PC-9 (cell line): ENCODE measurements at regions not wholly inside any gene's neighbourhood (a gene's known extent, or its start where the extent isn't known, plus 50 kb on each side); places are given as distances from the start of the nearest gene placed in this dataset.
"Not testable (repeated sequence)": the region's sequence is repeated elsewhere in the genome, so short reads cannot be mapped to it uniquely, and the experiment has no call there.

Experiments used
- BruUV-seq: library from RNA; stranded (reverse); fragments of 400-500 nt; replicated peaks from 2 replicates; lab custom pipeline; 2021; lab: Mats Ljungman, UMichigan
- CTCF ChIA-PET: fragments of 300-600 bp; sonication (Branson Sonifier 250); formaldehyde crosslinking; loops from one replicate; lab custom pipeline; 2022; ENCODE audit warnings: antibody characterized with exemption; lab: Charles Lee
- POLR2A ChIA-PET: fragments of 300-600 bp; sonication (Branson Sonifier 250); formaldehyde crosslinking; loops from one replicate; lab custom pipeline; 2022; ENCODE audit warnings: antibody characterized with exemption; ENCODE audit not compliant: unreplicated experiment; lab: Charles Lee
- DNase-seq, 2 experiments: peaks; one replicate each; pipeline versions ENCODE4 v3.0.0 to v3.0.0-alpha.2; 2015 to 2022; ENCODE audit warnings: mixed read lengths in 1 of 2
- H2AFZ ChIP-seq: fragments of 200-600 bp; sonication (generic); 2 replicates; pipeline ENCODE4 v1.8.1; 2017; ENCODE audit warnings: antibody characterized with exemption
- H3F3A ChIP-seq: fragments of 200-600 bp; sonication (generic); 2 replicates; pipeline ENCODE4 v1.8.1; 2017; ENCODE audit warnings: antibody characterized with exemption, mild to moderate bottlenecking, low read depth; ENCODE audit not compliant: insufficient read depth
- H3K27ac ChIP-seq: fragments of 200-600 bp; sonication (generic); 2 replicates; pipeline ENCODE4 v1.6.1; 2016; ENCODE audit warnings: mixed run types
- H3K27me3 ChIP-seq: fragments of 200-600 bp; sonication (generic); 2 replicates; pipeline ENCODE4 v1.6.1; 2016; ENCODE audit warnings: low read depth, mixed run types; ENCODE audit not compliant: insufficient read depth
- H3K36me3 ChIP-seq: fragments of 200-600 bp; sonication (generic); 2 replicates; pipeline ENCODE4 v1.6.1; 2016; ENCODE audit warnings: low read depth, mixed run types
- H3K4me1 ChIP-seq: fragments of 200-600 bp; sonication (generic); replicated peaks from 2 replicates; pipeline ENCODE4 v1.6.1; 2016; ENCODE audit warnings: mixed run types; ENCODE audit not compliant: insufficient read depth
- H3K4me2 ChIP-seq: fragments of 200-600 bp; sonication (generic); 2 replicates; pipeline ENCODE4 v1.6.1; 2017; ENCODE audit warnings: mixed run types
- H3K4me3 ChIP-seq: fragments of 200-600 bp; sonication (generic); 2 replicates; pipeline ENCODE4 v1.6.1; 2016; ENCODE audit warnings: mixed run types
- H3K79me2 ChIP-seq: fragments of 200-600 bp; sonication (generic); 2 replicates; pipeline ENCODE4 v1.6.1; 2017; ENCODE audit warnings: low read depth, mixed run types
- H3K9me2 ChIP-seq: fragments of 200-600 bp; sonication (generic); 2 replicates; pipeline ENCODE4 v1.8.1; 2017; ENCODE audit warnings: mild to moderate bottlenecking; ENCODE audit not compliant: insufficient read depth
- H3K9me3 ChIP-seq: fragments of 200-600 bp; sonication (generic); 2 replicates; pipeline ENCODE4 v1.8.1; 2016; ENCODE audit warnings: low read depth; ENCODE audit not compliant: insufficient read depth
- H4K20me1 ChIP-seq: fragments of 200-600 bp; sonication (generic); 2 replicates; pipeline ENCODE4 v1.8.1; 2017; ENCODE audit not compliant: insufficient read depth
- CTCF ChIP-seq: fragments of 200-600 bp; sonication (generic); conservative IDR thresholded peaks from 2 replicates; pipeline ENCODE4 v1.6.1; 2017; ENCODE audit warnings: mixed run types, antibody characterized with exemption, mild to moderate bottlenecking, moderate library complexity
- EZH2 ChIP-seq: fragments of 200-600 bp; sonication (generic); IDR thresholded peaks from 2 replicates; pipeline ENCODE4 v1.8.0; 2017; ENCODE audit warnings: antibody characterized with exemption, low read depth
- intact Hi-C: fragments of 100-400 bp; cut with micrococcal nuclease; formaldehyde crosslinking; loops from one replicate; pipeline ENCODE4 v1.10.0; 2022; ENCODE audit not compliant: unreplicated experiment

DNA sequence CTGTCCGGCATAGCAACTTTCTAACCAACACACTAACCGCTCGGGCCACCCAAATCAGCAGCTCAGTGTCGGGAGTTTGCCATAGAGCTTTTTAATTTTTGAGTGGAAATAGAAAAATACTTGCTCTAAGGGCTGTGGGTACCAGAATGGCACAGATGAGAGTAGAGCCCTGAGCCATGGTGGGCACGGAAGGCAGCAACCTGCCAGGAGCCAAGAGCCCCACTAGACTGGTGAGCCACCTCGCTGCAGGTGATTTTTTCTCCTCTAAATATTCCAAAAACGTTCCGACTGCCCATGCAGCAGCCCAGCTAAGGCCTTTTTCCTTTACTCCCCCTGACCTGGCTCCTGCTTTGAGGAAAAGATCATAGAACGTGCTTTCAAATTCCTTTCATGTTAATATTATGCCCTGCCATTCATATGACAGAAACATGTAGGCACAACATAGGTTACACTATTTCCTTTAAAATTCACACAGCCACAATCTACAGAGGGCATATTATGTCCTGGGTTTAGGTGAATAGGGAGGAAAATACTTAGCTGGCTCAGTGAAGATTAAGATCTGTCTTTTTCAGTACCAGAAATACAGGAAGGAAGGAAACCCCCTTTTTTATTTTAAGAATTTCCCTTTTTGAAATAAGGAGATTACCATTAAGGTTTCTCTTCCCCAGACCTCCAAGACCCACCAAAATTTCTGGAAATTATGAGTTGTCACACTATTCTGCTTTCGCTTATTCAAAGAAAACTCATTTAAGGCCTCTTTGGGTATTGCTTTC lies 81.0 kb upstream of the ATP12A start:
- H3K9me2 ChIP-seq, H3F3A ChIP-seq, H3K9me3 ChIP-seq, H3K4me1 ChIP-seq, H3K4me2 ChIP-seq, H3K27me3 ChIP-seq, H3K4me3 ChIP-seq, CTCF ChIA-PET, POLR2A ChIA-PET, BruUV-seq, H2AFZ ChIP-seq, H3K36me3 ChIP-seq, H4K20me1 ChIP-seq, DNase-seq, H3K27ac ChIP-seq, H3K79me2 ChIP-seq: not testable (repeated sequence)
- intact Hi-C loops: loop anchor here (5.0 kb wide), 1 partner anchor 353 kb away; no protein-coding TSS in a partner anchor

- no peak overlapping the region for H3K4me3 ChIP-seq
- no peaks in the 10 kb centered on the region for H3K27me3 ChIP-seq
- no peaks in the 10 kb centered on the region for H3K36me3 ChIP-seq
- H2AFZ ChIP-seq: peak overlapping the region; percentile 31
- ChIA-PET CTCF (interaction anchor here (0.6 to 1.0 kb wide), 4 partner anchors 122 to 389 kb away, joined by 3 to 34 read pairs (median 3); no protein-coding TSS in a partner anchor), POLR2A (no interaction called here)
- H3F3A ChIP-seq: no peaks in the 10 kb centered on the region
- no peaks in the 10 kb centered on the region for H3K79me2 ChIP-seq
- H3K9me2 ChIP-seq: no peaks in the 10 kb centered on the region
- no peaks in the 10 kb centered on the region for H3K9me3 ChIP-seq
- intact Hi-C loops: loop anchor here (1.0 to 5.0 kb wide), 2 partner anchors 65 to 121 kb away; no protein-coding TSS in a partner anchor
- H3K4me1 ChIP-seq: no peaks in the 10 kb centered on the region
- peak; percentile 12 to 65 for DNase-seq
- BruUV-seq: no TSS peak
- H4K20me1 ChIP-seq: no peaks in the 10 kb centered on the region
- no peak overlapping the region for H3K27ac ChIP-seq
- H3K4me2 ChIP-seq: 0 out of 2 replicates have a peak overlapping the region, but pooled peaks have one; percentile 21
- TF ChIP-seq EZH2 (no peak), CTCF (peak; percentile 68)
Observed at GRCh38 chr13:24605923-24606372, 74.3 kb upstream of the ATP12A start.

- intact Hi-C loops: loop anchor here (1.0 to 5.0 kb wide), 2 partner anchors 65 to 121 kb away; no protein-coding TSS in a partner anchor
- POLR2A ChIA-PET: no interaction called here
Observed at GRCh38 chr13:24606486-24607170, 73.6 kb upstream of the ATP12A start.

More at GRCh38 chr13:24606486-24607170, 73.6 kb upstream of the ATP12A start:
- no TSS peak for BruUV-seq
- no peak for DNase-seq
- no peak overlapping the region for H3K27ac ChIP-seq
- CTCF ChIA-PET: interaction anchor here (0.5 to 1.0 kb wide), 4 partner anchors 67 to 361 kb away, joined by 3 to 34 read pairs (median 8); no protein-coding TSS in a partner anchor
- TF ChIP-seq EZH2 (no peak), CTCF (no peak)
- H3K9me2 ChIP-seq: no peaks in the 10 kb centered on the region
- no peaks in the 10 kb centered on the region for H3K27me3 ChIP-seq
- no peaks in the 10 kb centered on the region for H4K20me1 ChIP-seq
- H3K4me2 ChIP-seq: no peak overlapping the region
- H3K4me1 ChIP-seq: no peaks in the 10 kb centered on the region
- no peaks in the 10 kb centered on the region for H3K79me2 ChIP-seq
- H3K9me3 ChIP-seq: no peaks in the 10 kb centered on the region
- no peaks in the 10 kb centered on the region for H3F3A ChIP-seq
- no peak overlapping the region for H3K4me3 ChIP-seq
- no peaks in the 10 kb centered on the region for H3K36me3 ChIP-seq
- no peak overlapping the region for H2AFZ ChIP-seq
